Prostate gland (tissue), 2 donors: ENCODE measurements at regions not wholly inside any gene's neighbourhood (a gene's known extent, or its start where the extent isn't known, plus 50 kb on each side); places are given as distances from the start of the nearest gene placed in this dataset.

Source experiments
- POLR2A ChIP-seq: fragments of 450-650 bp; IDR thresholded peaks from one replicate; pipeline ENCODE4 v1.6.1; 2016; ENCODE audit warnings: antibody characterized with exemption, mild to moderate bottlenecking
- POLR2AphosphoS5 ChIP-seq: sonication (generic); formaldehyde crosslinking; IDR thresholded peaks from one replicate; pipeline ENCODE4 v1.6.1; 2017; ENCODE audit warnings: antibody characterized with exemption
- TF ChIP-seq, protein P1 (sequence below), 4 experiments: fragments of 200-600 bp in 2 of 4; fragments of 450-650 bp in 2 of 4; sonication (generic) in 2 of 4; IDR thresholded peaks; 1 replicate in 3 of 4; 2 replicates in 1 of 4; pipeline ENCODE4 v1.5.1; 2016 to 2019; ENCODE audit warnings: antibody characterized with exemption in 4 of 4, mild to moderate bottlenecking in 2 of 4, moderate library complexity in 2 of 4

DNA sequence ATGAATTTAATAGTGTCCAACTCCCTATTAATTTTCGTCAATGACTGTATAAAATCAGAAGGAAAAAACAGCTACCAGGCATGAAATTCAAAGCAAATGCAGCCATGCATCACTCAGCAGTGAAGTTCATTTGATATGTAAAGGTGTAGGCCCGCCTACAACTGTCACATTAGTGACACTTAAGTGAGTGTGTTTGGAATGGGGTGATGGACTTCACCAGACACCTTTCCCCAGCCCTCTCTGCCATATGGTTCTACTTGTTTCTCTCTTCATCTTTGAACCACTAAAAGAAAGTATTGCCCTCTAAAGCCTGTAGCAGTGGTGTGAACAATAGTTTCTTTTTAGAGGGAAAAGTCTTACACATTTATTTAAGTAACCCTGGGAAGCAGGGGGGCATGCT lies 124.0 kb downstream of the SIPA1L2 start:
- TF ChIP-seq, protein P1, sequence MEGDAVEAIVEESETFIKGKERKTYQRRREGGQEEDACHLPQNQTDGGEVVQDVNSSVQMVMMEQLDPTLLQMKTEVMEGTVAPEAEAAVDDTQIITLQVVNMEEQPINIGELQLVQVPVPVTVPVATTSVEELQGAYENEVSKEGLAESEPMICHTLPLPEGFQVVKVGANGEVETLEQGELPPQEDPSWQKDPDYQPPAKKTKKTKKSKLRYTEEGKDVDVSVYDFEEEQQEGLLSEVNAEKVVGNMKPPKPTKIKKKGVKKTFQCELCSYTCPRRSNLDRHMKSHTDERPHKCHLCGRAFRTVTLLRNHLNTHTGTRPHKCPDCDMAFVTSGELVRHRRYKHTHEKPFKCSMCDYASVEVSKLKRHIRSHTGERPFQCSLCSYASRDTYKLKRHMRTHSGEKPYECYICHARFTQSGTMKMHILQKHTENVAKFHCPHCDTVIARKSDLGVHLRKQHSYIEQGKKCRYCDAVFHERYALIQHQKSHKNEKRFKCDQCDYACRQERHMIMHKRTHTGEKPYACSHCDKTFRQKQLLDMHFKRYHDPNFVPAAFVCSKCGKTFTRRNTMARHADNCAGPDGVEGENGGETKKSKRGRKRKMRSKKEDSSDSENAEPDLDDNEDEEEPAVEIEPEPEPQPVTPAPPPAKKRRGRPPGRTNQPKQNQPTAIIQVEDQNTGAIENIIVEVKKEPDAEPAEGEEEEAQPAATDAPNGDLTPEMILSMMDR (IDR thresholded peaks at IDR 0.05), result no peak
- TF ChIP-seq POLR2A, result no peak
- no peak for TF ChIP-seq POLR2AphosphoS5
